GM12878 (cell line): ENCODE measurements at regions not wholly inside any gene's neighbourhood (a gene's known extent, or its start where the extent isn't known, plus 50 kb on each side); places are given as distances from the start of the nearest gene placed in this dataset.

Experiments
- ATAC-seq: fragments of 200-7000 bp; cut with Tn5 transposase; 3 replicates; pipeline ENCODE4 v1.9.1; 2020; ENCODE audit warnings: mild to moderate bottlenecking, moderate library complexity
- BruUV-seq: library from RNA; stranded (reverse); fragments of 400-500 nt; replicated peaks from 2 replicates; lab custom pipeline; 2021; lab: Mats Ljungman, UMichigan
- CTCF ChIA-PET: fragments of 300-600 bp; sonication (Branson Sonifier 250); formaldehyde crosslinking; extraction: SDS; loops from one replicate; lab custom pipeline; 2021; ENCODE audit warnings: inconsistent platforms; lab: Yijun Ruan, JAX
- POLR2A ChIA-PET: fragments of 350-600 bp; formaldehyde crosslinking; extraction: SDS; loops from one replicate; lab custom pipeline; 2021; ENCODE audit warnings: inconsistent platforms; lab: Charles Lee
- RAD21 ChIA-PET: fragments of 300-600 bp; sonication (Branson Sonifier 250); formaldehyde crosslinking; loops from one replicate; lab custom pipeline; 2023; ENCODE audit warnings: antibody characterized with exemption; ENCODE audit not compliant: unreplicated experiment; lab: Charles Lee
- SMC1A ChIA-PET: fragments of 300-600 bp; sonication (Branson Sonifier 250); formaldehyde crosslinking; loops from one replicate; lab custom pipeline; 2023; ENCODE audit not compliant: unreplicated experiment, uncharacterized antibody; lab: Charles Lee
- DNase-seq: peaks from one replicate; pipeline ENCODE4 v3.0.0-alpha.2; 2011; ENCODE audit warnings: low read depth, low spot score
- FAIRE-seq: peaks from 3 replicates; lab custom pipeline; 2011; peaks lifted over from hg19 to GRCh38; lab: Jason Lieb, UNC
- H2AFZ ChIP-seq: 2 replicates; pipeline ENCODE4 v1.6.0; 2011; ENCODE audit warnings: low read depth, low read length, control low read depth; ENCODE audit not compliant: control insufficient read depth
- H3K27ac ChIP-seq: 2 replicates; pipeline ENCODE4 v1.5.1; 2011; ENCODE audit warnings: control low read depth; ENCODE audit not compliant: control insufficient read depth, insufficient read depth
- H3K27me3 ChIP-seq, 2 experiments: replicated peaks in 1 of 2; 2 replicates each; pipeline versions ENCODE4 v1.6.0 to v1.6.1; 2011; ENCODE audit warnings: low read length in 1 of 2; ENCODE audit not compliant: control insufficient read depth in 2 of 2, insufficient read depth in 2 of 2
- H3K36me3 ChIP-seq, 2 experiments: 2 replicates each; pipeline ENCODE4 v1.5.1; 2011; ENCODE audit warnings: low read length in 1 of 2; ENCODE audit not compliant: control insufficient read depth in 2 of 2, insufficient read depth in 2 of 2
- H3K4me1 ChIP-seq: 2 replicates; pipeline ENCODE4 v1.6.1; 2011; ENCODE audit warnings: mild to moderate bottlenecking, low read length, moderate library complexity, mixed read lengths; ENCODE audit not compliant: control insufficient read depth, insufficient read depth
- H3K4me2 ChIP-seq: 2 replicates; pipeline ENCODE4 v1.6.0; 2011; ENCODE audit warnings: control low read depth; ENCODE audit not compliant: control insufficient read depth, insufficient read depth
- H3K4me3 ChIP-seq: fragments of 200-600 bp; sonication (generic); 2 replicates; pipeline ENCODE4 v1.5.1; 2016
- H3K79me2 ChIP-seq: 2 replicates; pipeline ENCODE4 v1.6.0; 2011; ENCODE audit warnings: low read length; ENCODE audit not compliant: control insufficient read depth, insufficient read depth
- H3K9ac ChIP-seq: 2 replicates; pipeline ENCODE4 v1.8.0; 2011; ENCODE audit warnings: low read length, control low read depth, mixed read lengths; ENCODE audit not compliant: control insufficient read depth, insufficient read depth
- H3K9me3 ChIP-seq: replicated peaks from 3 replicates; pipeline ENCODE4 v1.5.1; 2011; ENCODE audit warnings: mild to moderate bottlenecking, low read length; ENCODE audit not compliant: control insufficient read depth, insufficient read depth
- H4K20me1 ChIP-seq: 2 replicates; pipeline ENCODE4 v1.6.0; 2011; ENCODE audit not compliant: control insufficient read depth, insufficient read depth
- ASH2L ChIP-seq: fragments of 300-600, 200-600 bp; sonication (generic); IDR thresholded peaks from 2 replicates; pipeline ENCODE4 v1.6.1; 2017; ENCODE audit warnings: low read depth, mild to moderate bottlenecking, borderline replicate concordance
- BRCA1 ChIP-seq: IDR thresholded peaks from 2 replicates; pipeline ENCODE4 v1.6.1; 2011; ENCODE audit warnings: low read depth, low read length, improper control_type of control experiment
- NFYB ChIP-seq: IDR thresholded peaks from 2 replicates; pipeline ENCODE4 v1.6.1; 2011; ENCODE audit warnings: low read depth, mild to moderate bottlenecking, low read length, improper control_type of control experiment, moderate library complexity; ENCODE audit not compliant: insufficient read depth
- POLR2A ChIP-seq: IDR thresholded peaks from 2 replicates; pipeline ENCODE4 v1.6.1; 2011; ENCODE audit warnings: low read depth, mild to moderate bottlenecking, low read length
- YY1 ChIP-seq: IDR thresholded peaks from 2 replicates; pipeline ENCODE4 v1.6.1; 2011; ENCODE audit warnings: low read depth, mild to moderate bottlenecking, low read length
- ZNF217 ChIP-seq: fragments of 450-650 bp; IDR thresholded peaks from 2 replicates; pipeline ENCODE4 v1.6.1; 2017; ENCODE audit warnings: antibody characterized with exemption, mild to moderate bottlenecking
- WGBS: methylation state at CpG from one replicate; pipeline ENCODE4 v1.1.6; 2016; ENCODE audit warnings: low lambda C conversion rate; ENCODE audit not compliant: insufficient replicate concordance, insufficient coverage; ENCODE audit errors: missing lambda C conversion rate; 5-methylcytosine and 5-hydroxymethylcytosine counted together
- in situ Hi-C: fragments of 300-500 bp; cut with MboI; formaldehyde crosslinking; loops from 9 replicates; pipeline ENCODE4 v1.14.3; 2018; ENCODE audit warnings: mixed read lengths
- intact Hi-C: fragments of 100-400 bp; cut with micrococcal nuclease; formaldehyde crosslinking; loops from one replicate; pipeline ENCODE4 v1.14.2; 2022; ENCODE audit not compliant: unreplicated experiment
- TF ChIP-seq, protein P1 (sequence below): fragments of 450-650 bp; IDR thresholded peaks from 2 replicates; pipeline ENCODE4 v1.6.1; 2017; ENCODE audit warnings: antibody characterized with exemption, mild to moderate bottlenecking, moderate library complexity

DNA sequence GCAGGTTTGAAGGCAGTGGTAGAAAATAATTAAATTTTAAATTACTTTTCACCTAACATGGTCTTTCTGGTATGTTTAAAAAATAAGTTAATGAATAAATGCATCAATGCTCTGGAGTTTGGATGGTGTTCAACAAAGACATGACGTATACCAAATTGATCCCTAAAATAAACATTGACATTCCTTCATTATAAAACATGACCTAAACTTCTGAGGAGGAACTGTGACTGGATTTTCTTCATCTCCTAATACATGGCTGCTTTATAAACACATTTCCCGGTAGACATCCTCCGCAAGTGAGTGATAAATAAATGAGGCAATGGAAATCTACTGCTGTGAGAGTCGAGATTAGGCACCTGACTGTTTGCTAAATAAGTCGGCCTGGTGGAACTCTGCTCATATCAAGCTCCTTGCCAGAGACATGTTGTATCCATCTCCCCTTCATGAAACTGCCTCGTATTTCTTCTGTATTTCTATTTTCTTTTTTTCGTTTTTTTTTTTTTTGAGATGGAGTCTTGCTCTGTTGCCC is 362.3 kb downstream of the RNF144A start (continued):
- TF ChIP-seq YY1, result no peak
- no peak for TF ChIP-seq BRCA1

DNA sequence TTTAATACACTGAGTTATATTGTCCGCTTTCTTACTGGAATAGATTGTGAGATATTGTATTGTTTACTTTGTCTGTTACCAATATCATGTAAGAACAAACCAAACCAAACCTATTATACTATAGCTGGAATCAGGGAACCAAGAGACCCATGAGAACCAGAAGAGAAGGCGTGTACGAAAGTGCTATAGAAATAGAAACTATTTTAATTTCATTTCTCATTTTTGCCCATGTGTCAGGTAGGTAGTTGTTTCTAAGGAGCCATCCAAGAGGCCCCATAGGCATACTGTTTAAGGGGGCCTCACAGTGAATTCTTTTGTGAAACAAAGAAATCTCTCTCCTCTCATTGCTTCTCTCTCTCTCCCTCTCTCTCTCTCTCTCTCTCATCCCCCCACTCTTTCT is 363.6 kb downstream of the RNF144A start:
- ATAC-seq (peak; percentile 87), DNase-seq (peak; percentile 26), FAIRE-seq (peak; percentile 31)
- Histone ChIP-seq H3K27me3 (0 out of 4 replicates have a peak, but pooled peaks cover 0 to 1% of the 10 kb centered on the region in 2 experiments), H3K27ac (peak overlapping the region; percentile 45), H3K9ac (no peak overlapping the region), H3K4me3 (no peak overlapping the region), H2AFZ (no peak overlapping the region), H3K36me3 (no peaks in the 10 kb centered on the region), H3K4me2 (peak overlapping the region; percentile 26; the same call in 1 of the 2 replicates), H4K20me1 (no peaks in the 10 kb centered on the region), H3K4me1 (peaks cover 20% of the 10 kb centered on the region), H3K9me3 (no peaks in the 10 kb centered on the region), H3K79me2 (no peaks in the 10 kb centered on the region)
- BruUV-seq, result no TSS peak
- SMC1A ChIA-PET, result interaction anchor here (0.6 to 1.0 kb wide), 2 partner anchors 20 to 1032 kb away, joined by 3 read pairs; no protein-coding TSS in a partner anchor
- intact Hi-C loops (no loop called here), in situ Hi-C loops (no loop called here)
- CTCF ChIA-PET, result no interaction called here
- RAD21 ChIA-PET, result interaction anchor here (0.7 kb wide), 1 partner anchor 40 kb away, joined by 3 read pairs; no protein-coding TSS in a partner anchor
- TF ChIP-seq ASH2L (no peak), NFYB (no peak), POLR2A (no peak), ZNF217 (no peak)
- TF ChIP-seq, protein P1, sequence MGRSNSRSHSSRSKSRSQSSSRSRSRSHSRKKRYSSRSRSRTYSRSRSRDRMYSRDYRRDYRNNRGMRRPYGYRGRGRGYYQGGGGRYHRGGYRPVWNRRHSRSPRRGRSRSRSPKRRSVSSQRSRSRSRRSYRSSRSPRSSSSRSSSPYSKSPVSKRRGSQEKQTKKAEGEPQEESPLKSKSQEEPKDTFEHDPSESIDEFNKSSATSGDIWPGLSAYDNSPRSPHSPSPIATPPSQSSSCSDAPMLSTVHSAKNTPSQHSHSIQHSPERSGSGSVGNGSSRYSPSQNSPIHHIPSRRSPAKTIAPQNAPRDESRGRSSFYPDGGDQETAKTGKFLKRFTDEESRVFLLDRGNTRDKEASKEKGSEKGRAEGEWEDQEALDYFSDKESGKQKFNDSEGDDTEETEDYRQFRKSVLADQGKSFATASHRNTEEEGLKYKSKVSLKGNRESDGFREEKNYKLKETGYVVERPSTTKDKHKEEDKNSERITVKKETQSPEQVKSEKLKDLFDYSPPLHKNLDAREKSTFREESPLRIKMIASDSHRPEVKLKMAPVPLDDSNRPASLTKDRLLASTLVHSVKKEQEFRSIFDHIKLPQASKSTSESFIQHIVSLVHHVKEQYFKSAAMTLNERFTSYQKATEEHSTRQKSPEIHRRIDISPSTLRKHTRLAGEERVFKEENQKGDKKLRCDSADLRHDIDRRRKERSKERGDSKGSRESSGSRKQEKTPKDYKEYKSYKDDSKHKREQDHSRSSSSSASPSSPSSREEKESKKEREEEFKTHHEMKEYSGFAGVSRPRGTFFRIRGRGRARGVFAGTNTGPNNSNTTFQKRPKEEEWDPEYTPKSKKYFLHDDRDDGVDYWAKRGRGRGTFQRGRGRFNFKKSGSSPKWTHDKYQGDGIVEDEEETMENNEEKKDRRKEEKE, result no peak
- WGBS, result 24% methylated on average over 3 of the region's 3 CpGs
- POLR2A ChIA-PET, result no interaction called here
